Right atrium auricular region (tissue), 2 donors: ENCODE measurements at regions not wholly inside any gene's neighbourhood (a gene's known extent, or its start where the extent isn't known, plus 50 kb on each side); places are given as distances from the start of the nearest gene placed in this dataset.

Experiments used
- DNase-seq: peaks from one replicate; pipeline ENCODE4 v3.0.0-alpha.2; 2019; ENCODE audit warnings: low spot score
- H3K27ac ChIP-seq, 2 donors: fragments of 200-600 bp; sonication (generic); 1 replicate in 1 of 2; 2 replicates in 1 of 2; pipeline ENCODE4 v1.5.1; 2016 to 2019
- H3K27me3 ChIP-seq, 2 donors: fragments of 200-600 bp; sonication (generic); one replicate each; pipeline versions ENCODE4 v1.5.1 to v1.6.0; 2017 to 2019
- H3K36me3 ChIP-seq: fragments of 200-600 bp; sonication (generic); one replicate; pipeline ENCODE4 v1.5.1; 2016
- H3K4me1 ChIP-seq, 2 donors: fragments of 200-600 bp; sonication (generic); one replicate each; pipeline versions ENCODE4 v1.5.1 to v1.6.0; 2017 to 2019
- H3K4me3 ChIP-seq, 2 donors: fragments of 200-600 bp; sonication (generic); 1 replicate in 1 of 2; 2 replicates in 1 of 2; pipeline ENCODE4 v1.5.1; 2017 to 2019; ENCODE audit warnings: mild to moderate bottlenecking in 1 of 2, moderate library complexity in 1 of 2
- H3K9me3 ChIP-seq, 2 donors: fragments of 200-600 bp; sonication (generic); one replicate each; pipeline ENCODE4 v1.5.1; 2019
- CTCF ChIP-seq, 2 donors: fragments of 200-600 bp; sonication (generic); IDR thresholded peaks; one replicate each; pipeline ENCODE4 v1.5.1; 2019; ENCODE audit warnings: antibody characterized with exemption in 2 of 2

GRCh38 chr12:125458552-125459268, 393.5 kb downstream of the AACS start:
- Histone ChIP-seq H3K27me3 (no peaks in the 10 kb centered on the region), H3K4me1 (no peaks in the 10 kb centered on the region), H3K9me3 (no peaks in the 10 kb centered on the region), H3K4me3 (no peak overlapping the region), H3K27ac (no peak overlapping the region), H3K36me3 (no peaks in the 10 kb centered on the region)
- DNase-seq: no peak
- TF ChIP-seq CTCF (IDR thresholded peaks at IDR 0.05): no peak

- Histone ChIP-seq H3K4me3 (no peak overlapping the region), H3K4me1 (no peaks in the 10 kb centered on the region), H3K36me3 (no peaks in the 10 kb centered on the region), H3K27ac (no peak overlapping the region), H3K9me3 (no peaks in the 10 kb centered on the region), H3K27me3 (no peaks in the 10 kb centered on the region)
- DNase-seq: no peak
- TF ChIP-seq CTCF (IDR thresholded peaks at IDR 0.05): no peak
These were observed 396.6 kb downstream of the AACS start for GRCh38 chr12:125461831-125462230.

GRCh38 chr12:125463386-125463785, 398.2 kb downstream of the AACS start:
- Histone ChIP-seq H3K27me3 (no peaks in the 10 kb centered on the region), H3K4me3 (no peak overlapping the region), H3K36me3 (no peaks in the 10 kb centered on the region), H3K27ac (no peak overlapping the region), H3K4me1 (no peaks in the 10 kb centered on the region), H3K9me3 (no peaks in the 10 kb centered on the region)
- DNase-seq: no peak
- no peak for TF ChIP-seq CTCF (IDR thresholded peaks at IDR 0.05)

- Histone ChIP-seq H3K4me1 (no peaks in the 10 kb centered on the region), H3K27me3 (no peaks in the 10 kb centered on the region), H3K27ac (no peak overlapping the region), H3K4me3 (no peak overlapping the region), H3K9me3 (no peaks in the 10 kb centered on the region), H3K36me3 (no peaks in the 10 kb centered on the region)
- no peak for DNase-seq
- no peak for TF ChIP-seq CTCF (IDR thresholded peaks at IDR 0.05)
These were observed 402.1 kb downstream of the AACS start for GRCh38 chr12:125467363-125467762.

GRCh38 chr12:125469683-125470082, 404.4 kb downstream of the AACS start:
- H3K27me3 ChIP-seq: no peaks in the 10 kb centered on the region
- DNase-seq: no peak
- H3K36me3 ChIP-seq: no peaks in the 10 kb centered on the region
- no peaks in the 10 kb centered on the region for H3K4me1 ChIP-seq
- H3K9me3 ChIP-seq: no peaks in the 10 kb centered on the region
- no peak for TF ChIP-seq CTCF (IDR thresholded peaks at IDR 0.05)
- no peak overlapping the region for H3K4me3 ChIP-seq
- no peak overlapping the region for H3K27ac ChIP-seq
